RWPE1 (cell line): ENCODE measurements at regions not wholly inside any gene's neighbourhood (a gene's known extent, or its start where the extent isn't known, plus 50 kb on each side); places are given as distances from the start of the nearest gene placed in this dataset.
A peak's percentile ranks its signal among the peaks of the same experiment; 100 is the strongest.

ENCODE experiments used
- CTCF ChIA-PET: fragments of 350-600 bp; sonication (Branson Sonifier 250); formaldehyde crosslinking; extraction: SDS; loops from one replicate; lab custom pipeline; 2021; lab: Yijun Ruan, JAX
- POLR2A ChIA-PET: fragments of 400-600 bp; formaldehyde crosslinking; extraction: SDS; loops from one replicate; lab custom pipeline; 2020; ENCODE audit warnings: antibody characterized with exemption; ENCODE audit not compliant: low non-redundant PET; lab: Yijun Ruan, JAX
- DNase-seq: peaks from one replicate; pipeline ENCODE4 v3.0.0; 2012; ENCODE audit warnings: low spot score
- H3K27ac ChIP-seq: fragments of 450-650 bp; 2 replicates; pipeline ENCODE4 v1.5.1; 2017
- TF ChIP-seq, protein P1 (sequence below): fragments of 450-650 bp; conservative IDR thresholded peaks from 2 replicates; pipeline ENCODE4 v1.5.1; 2017; ENCODE audit warnings: low read depth, mild to moderate bottlenecking

DNA sequence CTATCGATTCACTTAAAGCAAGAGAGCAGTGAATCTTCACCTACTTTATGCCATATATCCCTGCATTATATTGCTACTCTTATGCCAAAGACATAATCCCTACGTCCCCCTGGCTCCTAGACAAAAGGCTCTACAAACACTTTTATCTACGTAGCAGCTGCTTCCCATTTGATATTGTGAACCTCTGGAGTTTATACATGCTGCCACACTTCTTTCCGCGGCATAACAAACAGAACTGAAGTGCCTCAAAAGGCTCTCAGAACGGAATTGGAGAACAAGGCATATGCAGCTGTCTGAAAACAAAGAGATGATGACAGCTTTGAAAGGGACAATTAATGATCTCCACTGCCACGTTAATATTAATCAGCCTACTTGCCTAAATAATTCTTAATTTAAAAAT, 985.6 kb upstream of the LRRN3 start:
- CTCF ChIA-PET = interaction anchor here (0.6 kb wide), 1 partner anchor 653 kb away, joined by 4 read pairs; no protein-coding TSS in a partner anchor
- no peak for DNase-seq
- H3K27ac ChIP-seq = no peak overlapping the region
- POLR2A ChIA-PET = no interaction called here
- TF ChIP-seq, protein P1, sequence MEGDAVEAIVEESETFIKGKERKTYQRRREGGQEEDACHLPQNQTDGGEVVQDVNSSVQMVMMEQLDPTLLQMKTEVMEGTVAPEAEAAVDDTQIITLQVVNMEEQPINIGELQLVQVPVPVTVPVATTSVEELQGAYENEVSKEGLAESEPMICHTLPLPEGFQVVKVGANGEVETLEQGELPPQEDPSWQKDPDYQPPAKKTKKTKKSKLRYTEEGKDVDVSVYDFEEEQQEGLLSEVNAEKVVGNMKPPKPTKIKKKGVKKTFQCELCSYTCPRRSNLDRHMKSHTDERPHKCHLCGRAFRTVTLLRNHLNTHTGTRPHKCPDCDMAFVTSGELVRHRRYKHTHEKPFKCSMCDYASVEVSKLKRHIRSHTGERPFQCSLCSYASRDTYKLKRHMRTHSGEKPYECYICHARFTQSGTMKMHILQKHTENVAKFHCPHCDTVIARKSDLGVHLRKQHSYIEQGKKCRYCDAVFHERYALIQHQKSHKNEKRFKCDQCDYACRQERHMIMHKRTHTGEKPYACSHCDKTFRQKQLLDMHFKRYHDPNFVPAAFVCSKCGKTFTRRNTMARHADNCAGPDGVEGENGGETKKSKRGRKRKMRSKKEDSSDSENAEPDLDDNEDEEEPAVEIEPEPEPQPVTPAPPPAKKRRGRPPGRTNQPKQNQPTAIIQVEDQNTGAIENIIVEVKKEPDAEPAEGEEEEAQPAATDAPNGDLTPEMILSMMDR = no peak

DNA sequence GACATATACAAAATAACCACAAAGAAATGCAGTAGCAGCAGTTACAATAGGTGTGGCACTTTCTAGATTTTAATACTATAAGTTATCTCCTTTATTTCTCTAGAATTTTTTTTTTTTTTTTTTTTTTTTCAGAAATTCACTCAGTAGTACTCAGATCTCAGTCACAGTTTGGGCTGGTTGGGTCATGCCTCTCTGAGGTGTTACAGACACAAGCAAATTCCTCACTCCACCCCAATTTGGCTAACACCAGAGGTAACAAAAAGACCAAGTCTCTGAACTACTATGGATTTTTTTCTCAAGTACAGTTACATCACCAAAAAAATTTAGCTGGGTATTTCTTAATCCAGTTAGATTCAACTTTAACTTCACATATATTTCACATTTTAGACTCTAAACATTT, 985.1 kb upstream of the LRRN3 start:
- TF ChIP-seq, protein P1 = no peak
- ChIA-PET POLR2A (no interaction called here), CTCF (interaction anchor here (0.6 kb wide), 1 partner anchor 652 kb away, joined by 4 read pairs; no protein-coding TSS in a partner anchor)
- no peak for DNase-seq
- no peak overlapping the region for H3K27ac ChIP-seq

DNA sequence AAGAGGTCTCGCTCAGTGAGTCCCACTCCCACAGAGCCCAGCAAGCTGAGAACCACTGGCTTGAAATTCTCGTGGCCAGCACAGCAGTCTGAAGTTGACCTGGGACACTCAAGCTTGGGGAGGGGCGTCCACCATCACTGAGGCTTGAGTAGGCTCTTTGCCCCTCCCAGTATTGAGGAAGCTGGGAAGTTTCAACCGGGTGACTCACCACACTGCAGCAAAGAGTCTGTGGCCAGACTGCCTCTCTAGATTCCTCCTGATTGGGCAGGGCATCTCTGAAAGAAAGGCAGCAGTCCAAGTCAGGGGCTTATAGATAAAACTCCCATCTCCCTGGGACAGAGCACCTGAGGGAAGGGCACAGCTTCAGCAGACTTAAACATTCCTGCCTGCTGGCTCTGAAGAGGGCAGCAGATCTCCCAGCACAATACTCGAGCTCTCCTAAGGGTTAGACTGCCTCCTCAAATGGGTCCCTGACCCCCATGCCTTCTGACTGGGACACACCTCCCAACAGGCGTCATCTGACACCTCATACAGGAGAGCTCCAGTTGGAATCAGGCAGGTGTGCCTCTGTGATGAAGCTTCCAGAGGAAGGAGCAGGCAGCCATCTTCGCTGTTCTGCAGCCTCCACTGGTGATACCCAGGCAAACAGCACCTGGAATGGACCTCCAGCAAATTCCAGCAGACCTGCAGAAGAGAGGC, 970.9 kb upstream of the LRRN3 start:
- ChIA-PET POLR2A (no interaction called here), CTCF (interaction anchor here (1.0 kb wide), 1 partner anchor 11 kb away, joined by 3 read pairs; no protein-coding TSS in a partner anchor)
- H3K27ac ChIP-seq = no peak overlapping the region
- TF ChIP-seq, protein P1 = no peak
- DNase-seq = peak; percentile 3

DNA sequence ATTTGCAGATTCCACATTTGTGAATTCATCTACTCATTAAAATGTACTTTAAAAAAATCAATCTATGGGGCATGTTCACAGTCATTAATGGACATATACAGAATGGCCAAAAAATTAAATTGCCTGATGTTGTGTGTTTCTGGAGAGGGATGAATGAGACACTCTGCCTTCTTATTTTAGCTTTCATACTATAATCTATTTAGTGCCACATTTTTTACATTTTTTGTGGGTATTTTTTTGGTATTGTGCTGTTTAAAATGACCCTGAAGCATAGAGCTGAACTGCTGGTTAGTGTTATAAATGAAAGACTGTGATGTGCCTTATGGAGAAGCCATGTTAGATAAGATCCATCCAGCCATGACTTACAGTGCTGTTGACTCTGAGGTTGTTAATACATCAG, 961.8 kb upstream of the LRRN3 start:
- POLR2A ChIA-PET = no interaction called here
- CTCF ChIA-PET = no interaction called here
- no peak overlapping the region for H3K27ac ChIP-seq
- TF ChIP-seq, protein P1 = no peak
- no peak for DNase-seq

DNA sequence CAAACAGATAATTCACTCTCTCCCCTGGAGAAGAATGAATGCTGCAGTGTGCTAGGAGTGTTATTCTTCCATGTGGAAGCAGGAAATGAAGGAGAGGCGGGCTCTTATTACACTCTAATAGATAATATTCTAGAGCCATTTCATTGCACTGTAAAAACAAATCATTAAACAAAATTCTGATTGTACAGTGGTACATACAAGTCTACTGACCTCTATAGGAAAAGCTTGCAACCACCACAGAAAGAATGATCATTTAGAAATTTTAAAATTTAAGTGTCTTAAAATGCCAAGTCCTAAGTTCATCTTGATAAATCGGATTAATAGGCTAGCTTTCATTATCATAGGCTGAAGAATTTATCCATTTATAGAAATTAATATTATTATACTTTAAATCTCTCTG, 960.3 kb upstream of the LRRN3 start:
- ChIA-PET POLR2A (no interaction called here), CTCF (interaction anchor here (0.7 kb wide), 1 partner anchor 11 kb away, joined by 3 read pairs; no protein-coding TSS in a partner anchor)
- no peak for DNase-seq
- no peak overlapping the region for H3K27ac ChIP-seq
- TF ChIP-seq, protein P1 = no peak; the same call in 1 of the 2 replicates

DNA sequence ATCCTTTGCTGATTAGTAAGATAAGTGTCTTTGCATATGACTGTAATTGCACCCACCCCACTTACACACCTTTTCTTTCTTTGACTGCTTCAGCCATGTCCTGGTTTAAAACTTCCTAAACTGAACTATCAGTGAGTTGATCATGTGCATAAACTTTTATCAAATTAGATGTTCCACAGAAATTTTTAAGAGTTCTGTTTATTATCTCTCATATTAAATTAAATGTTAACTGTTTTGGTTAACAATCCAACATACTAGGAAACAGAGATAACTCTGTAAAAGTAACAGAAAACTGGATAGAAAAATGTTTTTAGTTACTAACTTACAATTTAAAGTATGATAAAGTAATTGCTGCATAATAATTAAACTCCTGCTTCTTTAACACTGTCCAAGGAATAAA, 959.6 kb upstream of the LRRN3 start:
- POLR2A ChIA-PET = no interaction called here
- DNase-seq = no peak
- TF ChIP-seq, protein P1 = no peak
- H3K27ac ChIP-seq = no peak overlapping the region
- CTCF ChIA-PET = interaction anchor here (0.7 kb wide), 1 partner anchor 11 kb away, joined by 3 read pairs; no protein-coding TSS in a partner anchor
